RCC 7860 (cell line): ENCODE measurements at regions not wholly inside any gene's neighbourhood (a gene's known extent, or its start where the extent isn't known, plus 50 kb on each side); places are given as distances from the start of the nearest gene placed in this dataset.

ENCODE experiments used
- DNase-seq: peaks from one replicate; pipeline ENCODE4 v3.0.0-alpha.2; 2015; ENCODE audit warnings: low spot score
- FAIRE-seq: peaks from 2 replicates; lab custom pipeline; 2012; peaks lifted over from hg19 to GRCh38; lab: Jason Lieb, UNC

- no peak for FAIRE-seq
- no peak for DNase-seq
These were observed 156.7 kb downstream of the HAPSTR1 start for GRCh38 chr16:9248162-9248561.

GRCh38 chr16:9249534-9249933, 158.1 kb downstream of the HAPSTR1 start:
- FAIRE-seq: no peak
- no peak for DNase-seq

GRCh38 chr16:9251026-9251425, 159.6 kb downstream of the HAPSTR1 start:
- FAIRE-seq: no peak

GRCh38 chr16:9254863-9255262, 163.4 kb downstream of the HAPSTR1 start:
- FAIRE-seq (no peak), DNase-seq (no peak)

More at GRCh38 chr16:9251026-9251425, 159.6 kb downstream of the HAPSTR1 start:
- no peak for DNase-seq

GRCh38 chr16:9256196-9256595, 164.8 kb downstream of the HAPSTR1 start:
- DNase-seq (no peak), FAIRE-seq (no peak)

- no peak for DNase-seq
- no peak for FAIRE-seq
These were observed 166.4 kb downstream of the HAPSTR1 start for GRCh38 chr16:9257843-9258242.

- DNase-seq (no peak), FAIRE-seq (no peak)
These were observed 167.1 kb downstream of the HAPSTR1 start for GRCh38 chr16:9258423-9259051.

GRCh38 chr16:9259914-9260608, 168.6 kb downstream of the HAPSTR1 start:
- no peak for FAIRE-seq
- DNase-seq: no peak

GRCh38 chr16:9260666-9261065, 169.2 kb downstream of the HAPSTR1 start:
- DNase-seq (no peak), FAIRE-seq (no peak)

- FAIRE-seq: no peak
- no peak for DNase-seq
These were observed 169.9 kb downstream of the HAPSTR1 start for GRCh38 chr16:9261376-9261775.

- no peak for FAIRE-seq
- DNase-seq: no peak
These were observed 171.7 kb downstream of the HAPSTR1 start for GRCh38 chr16:9262941-9263715.

- DNase-seq (no peak), FAIRE-seq (no peak)
These were observed 172.6 kb downstream of the HAPSTR1 start for GRCh38 chr16:9264067-9264466.

- DNase-seq (no peak), FAIRE-seq (no peak)
These were observed 177.0 kb downstream of the HAPSTR1 start for GRCh38 chr16:9268446-9268845.

GRCh38 chr16:9270424-9270823, 179.0 kb downstream of the HAPSTR1 start:
- FAIRE-seq (no peak), DNase-seq (no peak)

- FAIRE-seq (no peak), DNase-seq (no peak)
These were observed 179.5 kb downstream of the HAPSTR1 start for GRCh38 chr16:9270941-9271340.

GRCh38 chr16:9271841-9272240, 180.4 kb downstream of the HAPSTR1 start:
- DNase-seq (no peak), FAIRE-seq (no peak)

GRCh38 chr16:9275377-9275776, 183.9 kb downstream of the HAPSTR1 start:
- DNase-seq (no peak), FAIRE-seq (no peak)

- DNase-seq (no peak), FAIRE-seq (no peak)
These were observed 184.4 kb downstream of the HAPSTR1 start for GRCh38 chr16:9275816-9276354.

- FAIRE-seq (no peak), DNase-seq (no peak)
These were observed 188.0 kb downstream of the HAPSTR1 start for GRCh38 chr16:9279291-9280068.

GRCh38 chr16:9280069-9280466, 188.6 kb downstream of the HAPSTR1 start:
- DNase-seq (no peak), FAIRE-seq (no peak)

- FAIRE-seq: no peak
- no peak for DNase-seq
These were observed 195.5 kb downstream of the HAPSTR1 start for GRCh38 chr16:9286930-9287329.
